PC-3 (cell line): ENCODE measurements at regions not wholly inside any gene's neighbourhood (a gene's known extent, or its start where the extent isn't known, plus 50 kb on each side); places are given as distances from the start of the nearest gene placed in this dataset.

ENCODE experiments used
- EZH2 ChIP-seq: fragments of 300-600 bp; sonication (generic); IDR thresholded peaks from one replicate; pipeline ENCODE4 v1.6.1; 2017; ENCODE audit warnings: antibody characterized with exemption, mild to moderate bottlenecking, low read length; ENCODE audit not compliant: unreplicated experiment
- EZH2phosphoT487 ChIP-seq: fragments of 300-600 bp; sonication (generic); IDR thresholded peaks from 2 replicates; pipeline ENCODE4 v1.6.1; 2018; ENCODE audit warnings: mild to moderate bottlenecking, antibody characterized with exemption, low read length, borderline replicate concordance
- TF ChIP-seq, protein P1 (sequence below): fragments of 300-600 bp; sonication (generic); conservative IDR thresholded peaks from 2 replicates; pipeline ENCODE4 v1.5.1; 2017; ENCODE audit warnings: antibody characterized with exemption, low read depth, mild to moderate bottlenecking, low read length

DNA sequence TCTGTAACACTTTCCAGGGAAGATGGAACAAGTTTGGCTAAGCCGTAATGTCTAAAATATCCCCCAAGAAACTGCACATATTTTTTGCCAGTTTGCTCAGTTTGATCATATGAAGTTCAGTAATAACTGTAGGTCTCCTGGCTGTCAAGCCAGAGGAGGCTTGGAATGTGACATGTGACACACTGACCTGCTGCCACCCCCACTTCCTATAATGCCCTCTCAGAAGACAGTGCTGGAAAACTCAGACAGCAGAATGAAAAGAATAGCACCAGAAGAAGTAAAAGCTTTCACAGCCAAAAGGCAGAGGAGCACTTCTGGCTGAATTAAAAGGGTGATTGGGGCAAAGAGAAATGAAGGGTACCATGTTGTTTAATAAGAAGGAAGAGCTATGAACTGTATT is 67.4 kb upstream of the UBAC2 start:
- TF ChIP-seq, protein P1, sequence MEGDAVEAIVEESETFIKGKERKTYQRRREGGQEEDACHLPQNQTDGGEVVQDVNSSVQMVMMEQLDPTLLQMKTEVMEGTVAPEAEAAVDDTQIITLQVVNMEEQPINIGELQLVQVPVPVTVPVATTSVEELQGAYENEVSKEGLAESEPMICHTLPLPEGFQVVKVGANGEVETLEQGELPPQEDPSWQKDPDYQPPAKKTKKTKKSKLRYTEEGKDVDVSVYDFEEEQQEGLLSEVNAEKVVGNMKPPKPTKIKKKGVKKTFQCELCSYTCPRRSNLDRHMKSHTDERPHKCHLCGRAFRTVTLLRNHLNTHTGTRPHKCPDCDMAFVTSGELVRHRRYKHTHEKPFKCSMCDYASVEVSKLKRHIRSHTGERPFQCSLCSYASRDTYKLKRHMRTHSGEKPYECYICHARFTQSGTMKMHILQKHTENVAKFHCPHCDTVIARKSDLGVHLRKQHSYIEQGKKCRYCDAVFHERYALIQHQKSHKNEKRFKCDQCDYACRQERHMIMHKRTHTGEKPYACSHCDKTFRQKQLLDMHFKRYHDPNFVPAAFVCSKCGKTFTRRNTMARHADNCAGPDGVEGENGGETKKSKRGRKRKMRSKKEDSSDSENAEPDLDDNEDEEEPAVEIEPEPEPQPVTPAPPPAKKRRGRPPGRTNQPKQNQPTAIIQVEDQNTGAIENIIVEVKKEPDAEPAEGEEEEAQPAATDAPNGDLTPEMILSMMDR, result no peak
- TF ChIP-seq EZH2, result no peak
- no peak for TF ChIP-seq EZH2phosphoT487
